ENCODE measurements at regions not wholly inside any gene's neighbourhood (a gene's known extent, or its start where the extent isn't known, plus 50 kb on each side); places are given as distances from the start of the nearest gene placed in this dataset.

DNA sequence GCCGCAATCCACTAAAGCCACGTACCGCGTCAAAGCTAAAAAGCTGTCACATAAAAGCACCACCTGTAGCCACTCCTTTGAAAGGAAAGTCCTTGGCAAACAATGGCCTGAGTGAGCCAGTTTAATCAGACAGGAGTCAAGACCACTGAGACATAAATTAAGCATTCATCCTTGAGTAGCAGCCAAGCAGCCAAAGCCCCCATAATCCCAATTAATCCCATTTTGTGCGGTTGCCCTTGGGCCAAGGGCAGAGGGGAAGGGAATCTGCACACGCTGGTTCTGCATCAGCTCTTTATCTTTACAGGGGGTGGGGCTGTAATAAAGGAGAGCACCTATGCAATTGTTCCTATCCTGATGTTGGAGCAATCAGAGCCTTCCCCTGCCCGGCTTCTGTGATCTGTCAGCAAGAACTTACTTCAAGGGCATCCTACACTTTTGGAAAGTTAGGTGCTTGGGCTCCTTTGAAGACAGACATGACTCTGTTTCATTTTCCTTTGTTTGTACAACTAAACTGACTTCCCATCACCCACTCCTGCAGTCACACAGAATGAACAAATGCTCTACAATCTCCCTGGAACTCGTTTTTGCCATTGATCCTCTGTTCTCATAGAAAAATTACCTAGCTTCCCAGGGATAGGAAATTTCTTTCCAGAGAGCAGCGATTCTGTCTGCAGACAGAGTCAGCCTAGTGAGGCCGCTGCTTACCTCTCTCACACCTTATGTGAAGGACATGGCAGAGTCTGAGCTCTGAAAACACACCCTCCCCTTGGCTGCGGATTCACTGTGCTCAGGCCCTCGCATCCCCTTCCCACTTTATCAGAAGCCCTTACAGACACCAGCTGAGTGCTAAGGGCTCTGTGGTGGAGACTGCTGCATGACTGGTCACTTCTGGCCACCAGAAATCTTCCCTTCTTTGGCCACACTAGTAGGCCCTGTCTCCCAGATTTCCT is 116.2 kb upstream of the TBCA start:
- no peak for DNase-seq (ENCODE audit: low spot score)
- TF ChIP-seq, protein P1, sequence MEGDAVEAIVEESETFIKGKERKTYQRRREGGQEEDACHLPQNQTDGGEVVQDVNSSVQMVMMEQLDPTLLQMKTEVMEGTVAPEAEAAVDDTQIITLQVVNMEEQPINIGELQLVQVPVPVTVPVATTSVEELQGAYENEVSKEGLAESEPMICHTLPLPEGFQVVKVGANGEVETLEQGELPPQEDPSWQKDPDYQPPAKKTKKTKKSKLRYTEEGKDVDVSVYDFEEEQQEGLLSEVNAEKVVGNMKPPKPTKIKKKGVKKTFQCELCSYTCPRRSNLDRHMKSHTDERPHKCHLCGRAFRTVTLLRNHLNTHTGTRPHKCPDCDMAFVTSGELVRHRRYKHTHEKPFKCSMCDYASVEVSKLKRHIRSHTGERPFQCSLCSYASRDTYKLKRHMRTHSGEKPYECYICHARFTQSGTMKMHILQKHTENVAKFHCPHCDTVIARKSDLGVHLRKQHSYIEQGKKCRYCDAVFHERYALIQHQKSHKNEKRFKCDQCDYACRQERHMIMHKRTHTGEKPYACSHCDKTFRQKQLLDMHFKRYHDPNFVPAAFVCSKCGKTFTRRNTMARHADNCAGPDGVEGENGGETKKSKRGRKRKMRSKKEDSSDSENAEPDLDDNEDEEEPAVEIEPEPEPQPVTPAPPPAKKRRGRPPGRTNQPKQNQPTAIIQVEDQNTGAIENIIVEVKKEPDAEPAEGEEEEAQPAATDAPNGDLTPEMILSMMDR (IDR thresholded peaks at IDR 0.05), result no peak
- H3K36me3 Mint-ChIP-seq (ENCODE audit: low read depth), result no peaks in the 10 kb centered on the region
- no peaks in the 10 kb centered on the region for H3K27me3 Mint-ChIP-seq (ENCODE audit: low read depth)
- H3K9me3 Mint-ChIP-seq (ENCODE audit: low read depth), result no peaks in the 10 kb centered on the region
- no peak overlapping the region for H3K4me3 Mint-ChIP-seq (ENCODE audit: unreplicated experiment)
- no peak overlapping the region for H3K27ac Mint-ChIP-seq (ENCODE audit: unreplicated experiment)
- peaks cover 13% of the 10 kb centered on the region for H3K4me1 Mint-ChIP-seq (ENCODE audit: low read depth)

DNA sequence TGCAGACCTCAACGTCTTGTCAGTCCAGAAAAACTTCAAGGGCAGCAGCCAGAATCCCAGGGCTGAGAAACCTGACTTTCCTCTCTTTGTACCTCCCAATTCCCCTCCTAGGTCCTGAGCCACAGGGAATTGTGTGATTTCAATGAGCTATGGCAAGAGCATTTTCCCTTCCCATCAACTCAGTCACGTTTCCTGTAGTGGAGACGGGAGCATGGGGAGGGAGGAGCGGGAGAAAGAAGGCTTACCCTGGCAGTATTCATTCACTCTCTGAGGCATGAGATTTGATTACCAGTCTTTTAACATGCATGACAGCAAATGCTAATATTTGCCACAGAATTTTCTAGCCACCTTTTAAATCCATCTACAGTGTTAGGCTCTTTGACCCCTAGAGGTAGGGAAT is 109.4 kb upstream of the TBCA start:
- DNase-seq (ENCODE audit: low spot score), result no peak
- H3K9me3 Mint-ChIP-seq (ENCODE audit: low read depth), result no peaks in the 10 kb centered on the region
- peaks cover 11% of the 10 kb centered on the region for H3K27me3 Mint-ChIP-seq (ENCODE audit: low read depth)
- TF ChIP-seq, protein P1 (IDR thresholded peaks at IDR 0.05), result no peak
- no peak overlapping the region for H3K4me3 Mint-ChIP-seq (ENCODE audit: unreplicated experiment)
- no peak overlapping the region for H3K27ac Mint-ChIP-seq (ENCODE audit: unreplicated experiment)
- H3K4me1 Mint-ChIP-seq (ENCODE audit: low read depth), result no peaks in the 10 kb centered on the region
- no peaks in the 10 kb centered on the region for H3K36me3 Mint-ChIP-seq (ENCODE audit: low read depth)

DNA sequence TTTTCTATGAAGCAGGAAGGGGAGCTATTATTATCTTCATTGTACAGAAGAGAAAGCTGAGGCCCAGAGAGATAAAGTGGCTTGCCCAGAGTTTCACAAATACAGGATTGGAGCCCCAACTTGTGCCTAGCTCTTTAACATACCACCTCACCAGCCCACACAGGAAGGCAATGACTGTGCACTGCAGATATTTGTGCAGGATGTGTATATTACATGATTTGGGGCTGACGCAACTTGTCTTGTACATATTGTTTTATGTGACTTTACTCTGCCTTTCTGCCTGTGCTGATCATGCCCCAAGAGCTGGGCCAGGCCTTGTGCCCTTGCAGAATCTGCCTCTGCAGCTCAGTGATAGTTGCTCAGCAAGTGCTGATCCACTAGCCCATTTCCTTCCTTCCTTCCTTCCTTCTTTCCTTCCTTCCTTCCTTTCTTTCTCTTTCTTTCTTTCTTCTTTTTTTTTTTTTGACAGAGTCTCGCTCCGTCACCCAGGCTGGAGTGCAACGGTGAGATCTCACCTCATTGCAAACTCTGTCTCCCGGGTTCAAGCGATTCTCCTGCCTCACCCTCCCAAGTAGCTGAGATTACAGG is 106.6 kb upstream of the TBCA start:
- no peak for DNase-seq (ENCODE audit: low spot score)
- Mint-ChIP-seq H3K4me3 (ENCODE audit: unreplicated experiment) (no peak overlapping the region), H3K36me3 (ENCODE audit: low read depth) (no peaks in the 10 kb centered on the region), H3K4me1 (ENCODE audit: low read depth) (no peaks in the 10 kb centered on the region), H3K27me3 (ENCODE audit: low read depth) (peaks cover 11% of the 10 kb centered on the region), H3K9me3 (ENCODE audit: low read depth) (no peaks in the 10 kb centered on the region), H3K27ac (ENCODE audit: unreplicated experiment) (no peak overlapping the region)
- TF ChIP-seq, protein P1 (IDR thresholded peaks at IDR 0.05), result no peak

DNA sequence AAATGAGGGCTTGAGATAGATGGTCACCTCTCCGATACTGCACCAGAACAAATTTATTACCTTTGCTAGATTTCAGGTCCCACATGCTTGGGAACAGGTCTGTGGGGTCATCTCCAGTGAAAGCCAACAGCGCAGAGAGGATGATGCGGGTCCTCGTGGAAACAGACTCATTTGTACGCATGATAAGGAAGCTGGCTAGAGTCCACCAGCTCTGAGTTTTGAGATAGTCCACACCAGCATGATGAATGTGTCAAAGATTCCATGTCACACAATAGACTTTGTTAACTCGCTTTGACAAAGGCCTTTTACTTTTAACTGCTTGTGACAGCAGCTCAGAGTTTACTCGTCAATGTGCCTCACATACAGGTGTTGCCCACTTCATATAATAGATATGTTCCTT is 105.4 kb upstream of the TBCA start:
- Mint-ChIP-seq H3K9me3 (ENCODE audit: low read depth) (no peaks in the 10 kb centered on the region), H3K27me3 (ENCODE audit: low read depth) (peaks cover 11% of the 10 kb centered on the region), H3K36me3 (ENCODE audit: low read depth) (no peaks in the 10 kb centered on the region), H3K4me3 (ENCODE audit: unreplicated experiment) (no peak overlapping the region), H3K27ac (ENCODE audit: unreplicated experiment) (no peak overlapping the region), H3K4me1 (ENCODE audit: low read depth) (no peaks in the 10 kb centered on the region)
- no peak for DNase-seq (ENCODE audit: low spot score)
- TF ChIP-seq, protein P1 (IDR thresholded peaks at IDR 0.05), result no peak

DNA sequence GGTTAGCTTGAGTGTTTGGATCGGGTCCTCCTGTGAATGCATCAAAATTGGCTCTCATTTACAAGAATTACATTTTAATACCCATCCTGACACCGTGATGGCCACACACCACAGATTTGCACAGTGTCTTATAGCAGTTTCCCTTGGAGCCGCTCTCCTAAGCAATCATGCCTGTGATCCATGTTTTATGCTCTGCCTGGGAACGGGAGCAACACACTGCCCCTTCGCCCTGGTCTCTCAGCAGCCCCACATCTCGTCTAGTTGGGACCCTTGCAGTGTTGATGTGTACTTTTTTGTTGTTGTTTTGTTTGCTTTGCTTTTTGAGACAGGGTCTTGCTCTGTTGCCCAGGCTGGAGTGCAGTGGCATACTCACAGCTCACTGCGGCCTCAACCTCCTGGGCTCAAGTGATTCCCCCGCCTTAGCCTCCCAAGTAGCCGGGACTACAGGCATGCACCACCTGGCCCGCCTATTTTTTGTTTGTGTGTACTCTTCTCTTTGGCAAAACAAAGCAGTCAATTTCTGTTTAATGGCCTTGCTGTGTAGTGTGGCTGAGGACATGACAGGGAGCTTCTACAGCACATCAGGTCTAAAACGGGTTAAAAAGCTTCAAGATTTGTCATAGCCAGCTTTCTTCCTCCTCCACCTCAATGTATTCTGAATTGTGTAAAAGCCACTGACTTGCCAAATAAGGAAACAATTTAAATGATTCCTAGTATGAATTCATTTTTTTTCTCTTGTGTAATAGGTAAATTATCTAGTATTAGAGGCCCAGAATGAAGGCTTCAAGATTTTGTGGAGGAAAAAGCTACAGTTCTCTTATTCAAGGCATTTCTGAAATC is 101.6 kb upstream of the TBCA start:
- Mint-ChIP-seq H3K27me3 (ENCODE audit: low read depth) (no peaks in the 10 kb centered on the region), H3K36me3 (ENCODE audit: low read depth) (no peaks in the 10 kb centered on the region), H3K27ac (ENCODE audit: unreplicated experiment) (no peak overlapping the region), H3K9me3 (ENCODE audit: low read depth) (no peaks in the 10 kb centered on the region), H3K4me1 (ENCODE audit: low read depth) (no peaks in the 10 kb centered on the region), H3K4me3 (ENCODE audit: unreplicated experiment) (no peak overlapping the region)
- TF ChIP-seq, protein P1 (IDR thresholded peaks at IDR 0.05), result no peak
- DNase-seq (ENCODE audit: low spot score), result no peak
